GM19025 (cell line): ENCODE measurements at regions not wholly inside any gene's neighbourhood (a gene's known extent, or its start where the extent isn't known, plus 50 kb on each side); places are given as distances from the start of the nearest gene placed in this dataset.
A peak's percentile ranks its signal among the peaks of the same experiment; 100 is the strongest.
"Not testable (repeated sequence)": the region's sequence is repeated elsewhere in the genome, so short reads cannot be mapped to it uniquely, and the experiment has no call there.

Experiments used
- ATAC-seq: cut with Tn5 transposase; IDR thresholded peaks from one replicate; pipeline ENCODE4 v1.9.1; 2021; ENCODE audit warnings: mild to moderate bottlenecking, low read depth, moderate library complexity; ENCODE audit not compliant: unreplicated experiment

GRCh38 chr12:4822572-4822971, 87.1 kb upstream of the KCNA1 start:
- ATAC-seq: no peak

DNA sequence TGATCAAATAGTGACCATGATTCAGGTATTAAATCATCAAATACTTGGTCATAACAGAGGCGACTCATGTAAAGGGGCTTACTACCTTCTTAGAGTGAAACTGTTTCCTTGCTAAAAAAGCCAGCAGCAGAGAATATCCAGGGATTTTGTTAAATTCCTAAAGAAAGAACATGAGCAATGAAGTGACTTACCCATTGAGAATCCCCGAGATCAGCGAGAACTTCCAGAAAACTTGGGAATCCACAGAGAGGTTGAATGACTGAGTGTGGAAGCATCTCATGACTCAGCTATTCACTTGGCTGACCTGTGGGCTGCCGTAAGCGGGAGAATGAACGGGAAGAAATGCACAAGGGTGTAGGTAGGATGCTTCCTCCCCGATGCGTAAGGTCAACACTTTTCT, 85.3 kb upstream of the KCNA1 start:
- ATAC-seq: no peak

DNA sequence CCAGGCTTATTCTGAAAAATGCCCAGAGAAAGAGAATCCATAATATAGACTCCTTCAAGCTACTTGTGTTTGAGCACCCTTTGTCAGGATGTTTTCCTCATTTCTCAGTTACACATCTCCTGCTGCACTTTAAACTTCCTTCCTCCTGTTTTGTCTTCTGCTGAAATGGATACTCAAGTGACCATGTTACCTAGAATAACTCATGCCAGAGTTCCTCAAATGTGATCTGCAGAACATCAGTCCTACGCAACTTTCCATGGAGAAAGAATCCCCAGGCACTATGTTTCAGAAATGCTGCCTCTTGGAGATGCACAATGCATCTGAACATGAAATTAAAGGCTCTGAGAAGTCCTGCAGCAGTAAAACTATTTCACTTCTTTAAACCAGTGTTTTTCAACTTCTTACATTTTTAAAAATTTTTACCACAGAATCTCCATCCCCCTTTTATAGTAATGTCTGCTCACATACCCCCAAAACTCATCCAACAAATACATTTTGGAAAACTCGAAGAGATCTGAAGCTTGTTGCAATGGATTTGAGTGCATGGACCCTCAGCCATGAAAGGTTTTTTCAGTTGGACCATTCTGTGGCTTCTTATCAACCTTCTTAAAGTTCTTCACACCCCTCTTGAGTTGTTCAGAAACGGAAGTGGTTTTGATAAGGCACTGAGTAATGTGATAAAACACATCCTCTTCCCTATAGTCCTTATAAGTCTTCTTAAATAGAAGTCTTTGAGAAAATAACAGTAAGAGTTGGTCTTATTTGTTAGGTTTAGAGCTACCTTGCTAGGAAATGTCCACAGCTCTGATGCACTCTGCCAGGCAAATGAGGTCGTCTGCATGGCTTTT, 84.5 kb upstream of the KCNA1 start:
- no peak for ATAC-seq

DNA sequence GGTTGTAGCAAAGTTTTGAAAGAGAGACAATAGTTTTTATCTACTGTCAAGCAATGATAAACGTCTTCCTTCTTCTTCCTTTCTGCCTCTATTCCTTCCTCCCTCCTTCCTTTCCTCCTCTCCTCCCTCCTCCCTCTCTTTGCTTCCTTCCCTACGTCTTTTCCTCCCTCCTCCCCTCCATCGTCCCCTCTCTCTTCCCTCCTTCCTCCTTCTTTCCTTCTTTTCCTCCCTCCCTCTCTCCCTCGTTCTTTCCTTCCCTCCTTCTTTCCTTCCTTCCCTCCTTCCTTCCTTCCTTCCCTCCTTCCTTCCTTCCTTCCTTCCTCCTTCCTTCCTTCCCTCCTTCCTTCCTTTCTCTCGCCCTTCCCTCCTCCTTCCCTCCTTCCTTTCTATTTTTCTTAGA, 82.8 kb upstream of the KCNA1 start:
- ATAC-seq: no peak

DNA sequence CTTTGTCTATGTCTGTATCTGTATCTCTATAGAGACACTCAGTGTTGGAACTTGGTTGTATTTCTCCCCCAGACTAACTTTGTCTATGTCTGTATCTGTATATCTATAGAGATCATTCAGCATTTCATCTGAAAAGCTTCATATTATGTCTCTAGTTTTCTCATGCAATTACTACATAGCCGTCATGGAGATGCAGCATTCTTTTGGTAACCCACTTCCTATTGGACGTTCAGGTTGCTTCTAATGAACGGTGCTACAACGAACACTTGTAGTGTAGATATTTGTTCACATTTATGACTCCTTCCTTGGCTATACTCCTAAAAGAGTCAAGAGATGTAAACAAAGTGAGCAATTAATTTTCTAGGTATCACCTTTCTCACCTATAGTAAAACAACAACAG, 81.5 kb upstream of the KCNA1 start:
- no peak for ATAC-seq

- ATAC-seq: peak; percentile 85
These were observed 80.4 kb upstream of the KCNA1 start for GRCh38 chr12:4829161-4829792.

- peak; percentile 14 for ATAC-seq
These were observed 79.9 kb upstream of the KCNA1 start for GRCh38 chr12:4829793-4830162.

DNA sequence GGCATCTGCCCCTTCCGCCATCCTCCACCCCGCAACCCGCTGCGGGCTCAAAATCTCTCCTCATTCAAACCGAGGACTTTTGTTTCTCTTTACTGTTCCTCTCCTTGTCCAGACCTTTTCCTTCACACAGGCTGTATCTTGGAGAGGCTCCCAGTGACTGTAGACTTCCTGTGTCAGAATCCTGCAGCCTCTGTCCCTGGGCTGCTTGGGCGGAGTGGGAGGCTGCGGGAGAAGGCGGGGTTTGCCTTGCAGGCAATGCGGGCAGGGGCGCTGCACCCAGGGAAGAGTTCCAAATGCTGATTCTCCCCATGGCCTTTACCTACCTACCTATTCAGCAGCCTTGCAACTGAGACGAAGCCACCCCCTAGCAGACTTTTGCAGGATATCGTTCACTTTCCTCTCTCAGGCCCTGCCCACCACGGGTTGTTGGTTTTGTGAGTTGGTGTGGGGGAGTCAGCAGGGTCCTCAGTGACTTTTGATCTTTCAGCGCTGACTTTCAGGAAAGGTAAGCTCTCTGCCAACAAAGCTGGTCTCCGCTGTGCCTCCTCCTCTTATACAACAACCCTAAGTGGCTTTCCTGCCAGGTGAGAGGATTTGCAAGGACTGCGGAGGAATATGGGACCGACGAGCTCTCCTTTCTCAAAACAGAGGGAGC, 79.0 kb upstream of the KCNA1 start:
- no peak for ATAC-seq

DNA sequence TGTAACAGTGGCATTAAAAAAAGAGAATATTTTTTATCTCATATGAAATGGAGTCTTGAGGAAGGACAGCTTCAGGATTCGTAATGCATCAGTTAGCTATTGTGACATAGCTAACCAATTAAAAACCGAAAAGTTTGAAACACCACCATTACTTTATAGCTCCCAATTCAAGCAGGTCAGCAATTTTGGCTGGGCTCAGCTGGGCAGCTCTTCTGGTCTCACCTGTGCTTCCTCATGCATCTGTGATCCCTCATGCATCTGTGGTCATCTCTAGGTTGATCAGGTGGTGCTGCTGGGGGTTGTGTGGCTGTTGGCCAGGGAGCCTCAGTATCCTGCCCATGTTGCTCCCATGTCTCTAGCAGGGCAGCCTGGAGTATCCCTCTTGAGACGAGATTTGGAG, 76.7 kb upstream of the KCNA1 start:
- no peak for ATAC-seq

- no peak for ATAC-seq
These were observed 76.2 kb upstream of the KCNA1 start for GRCh38 chr12:4833524-4833923.

DNA sequence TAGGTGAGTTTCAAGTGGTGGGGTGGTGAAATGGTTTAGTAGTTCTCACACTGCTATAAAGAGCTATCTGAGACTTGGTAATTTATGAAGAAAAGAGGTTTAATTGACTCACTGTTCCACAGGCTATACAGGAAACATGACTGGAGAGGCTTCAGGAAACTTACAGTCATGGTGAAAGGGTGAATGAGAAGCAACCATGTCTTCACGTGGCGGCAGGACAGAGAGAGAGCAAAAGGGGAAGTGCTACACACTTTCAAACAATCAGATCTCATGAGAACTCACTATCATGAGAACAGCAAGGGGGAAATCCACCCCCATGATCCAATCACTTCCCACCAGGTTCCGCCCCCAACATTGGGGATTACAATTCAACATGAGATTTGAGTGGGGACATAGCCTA, 67.3 kb upstream of the KCNA1 start:
- not testable (repeated sequence) for ATAC-seq

DNA sequence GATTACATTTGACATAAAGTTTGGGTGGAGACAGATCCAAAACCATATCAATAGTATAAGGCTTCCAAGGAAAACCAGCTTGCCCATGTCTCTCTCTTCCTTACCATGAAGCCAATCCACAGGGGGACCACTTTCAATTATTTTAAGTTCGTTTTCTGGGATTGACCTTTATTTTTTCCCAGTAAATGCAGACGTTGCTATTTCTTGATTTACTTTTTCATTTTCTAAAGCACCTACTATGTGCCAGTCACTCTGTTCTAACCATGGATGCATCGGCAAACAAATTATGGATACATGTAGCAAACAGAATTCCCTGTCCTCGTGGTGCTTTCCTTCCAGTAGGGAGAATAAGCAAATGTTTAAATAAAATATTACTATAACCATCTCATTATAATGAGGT, 65.8 kb upstream of the KCNA1 start:
- ATAC-seq: no peak

DNA sequence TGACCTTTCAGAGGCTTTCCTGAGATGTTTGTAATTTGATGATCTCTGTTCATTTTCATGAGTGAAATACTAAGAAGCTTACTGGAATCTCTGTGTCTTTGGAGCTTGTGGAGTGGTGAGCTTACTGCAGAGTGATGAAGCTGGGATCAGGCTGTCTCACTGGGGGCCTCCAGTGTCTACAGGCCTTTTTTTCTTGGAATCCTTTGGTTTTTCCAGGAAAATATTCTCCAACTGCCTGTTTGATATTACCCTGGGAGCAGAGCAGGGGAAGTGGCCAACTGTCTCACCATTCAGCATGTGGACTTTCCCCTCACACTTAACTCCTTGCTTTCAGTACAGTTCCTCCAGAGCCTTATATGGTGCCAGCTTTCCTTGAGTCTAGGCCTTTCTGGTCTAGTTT, 62.0 kb upstream of the KCNA1 start:
- no peak for ATAC-seq

DNA sequence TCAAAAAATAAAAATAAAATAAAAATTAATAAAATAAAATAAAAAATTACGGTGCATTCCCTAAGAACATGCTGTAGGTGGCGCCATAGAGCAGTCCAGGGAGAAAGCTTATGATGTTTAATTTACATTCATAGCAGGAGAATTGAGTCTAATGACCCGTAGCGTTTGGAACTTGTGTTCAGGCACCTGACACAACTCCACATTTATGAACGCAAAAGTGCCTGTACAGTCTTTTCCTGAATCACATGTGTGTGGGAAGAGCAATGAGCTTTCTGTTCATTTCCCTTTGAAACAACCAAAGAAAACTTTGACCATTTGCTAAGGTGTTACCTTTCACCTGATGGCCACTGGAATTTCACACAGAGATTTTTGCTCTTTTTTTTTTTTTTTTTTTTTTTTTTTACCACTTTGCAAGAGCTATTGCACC, 60.6 kb upstream of the KCNA1 start:
- no peak for ATAC-seq

DNA sequence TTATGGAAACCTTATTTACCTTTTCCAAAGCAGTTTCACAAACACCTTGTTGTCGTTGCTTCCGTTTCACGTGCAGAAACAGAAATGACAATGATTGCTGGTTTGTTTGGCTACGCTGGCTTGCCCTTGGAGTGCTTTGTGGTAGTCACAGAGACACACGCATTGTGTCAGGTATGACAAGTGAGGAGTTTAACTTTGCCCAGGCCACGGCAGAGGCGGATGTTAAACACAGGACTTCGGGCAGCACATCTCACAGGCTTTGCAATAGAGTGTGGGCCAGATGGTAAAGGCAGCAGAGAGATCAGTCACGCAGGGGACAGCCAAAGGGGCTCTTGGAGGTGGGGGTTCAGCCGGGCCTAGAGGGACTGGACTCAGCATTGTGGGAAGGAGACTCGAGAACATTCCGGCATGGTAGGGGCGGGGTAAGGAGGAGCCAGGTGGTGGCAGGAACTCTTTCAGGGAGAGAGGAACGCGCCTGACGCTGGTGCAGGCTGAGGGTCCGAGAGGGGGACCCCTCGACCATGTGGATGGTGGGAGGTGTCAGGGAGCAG, 59.8 kb upstream of the KCNA1 start:
- ATAC-seq: no peak

DNA sequence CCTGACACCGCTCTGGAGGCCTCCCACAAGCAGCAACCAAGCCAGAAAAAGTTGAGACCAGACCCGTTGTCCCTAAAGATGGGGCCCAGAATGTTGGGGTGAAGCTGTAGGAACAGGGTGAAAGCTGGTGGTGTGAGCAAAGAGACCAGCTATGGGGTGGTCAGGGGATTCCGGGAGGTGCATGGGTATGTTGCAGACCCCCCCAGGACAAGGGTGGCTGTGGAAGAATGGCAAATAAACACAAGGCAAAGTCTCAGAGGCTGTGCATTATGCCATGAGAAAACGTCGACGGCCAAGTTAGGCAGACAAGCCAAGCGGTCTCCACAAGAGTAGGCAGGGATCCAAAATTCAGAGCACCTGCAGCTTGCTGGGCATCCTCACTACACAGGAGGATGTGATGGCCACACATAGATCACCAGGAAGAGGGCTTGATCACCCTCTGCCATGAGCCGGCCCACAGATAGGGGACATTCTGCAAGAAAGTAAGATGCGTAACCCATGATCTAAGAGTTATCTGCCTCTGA, 58.8 kb upstream of the KCNA1 start:
- ATAC-seq: no peak

DNA sequence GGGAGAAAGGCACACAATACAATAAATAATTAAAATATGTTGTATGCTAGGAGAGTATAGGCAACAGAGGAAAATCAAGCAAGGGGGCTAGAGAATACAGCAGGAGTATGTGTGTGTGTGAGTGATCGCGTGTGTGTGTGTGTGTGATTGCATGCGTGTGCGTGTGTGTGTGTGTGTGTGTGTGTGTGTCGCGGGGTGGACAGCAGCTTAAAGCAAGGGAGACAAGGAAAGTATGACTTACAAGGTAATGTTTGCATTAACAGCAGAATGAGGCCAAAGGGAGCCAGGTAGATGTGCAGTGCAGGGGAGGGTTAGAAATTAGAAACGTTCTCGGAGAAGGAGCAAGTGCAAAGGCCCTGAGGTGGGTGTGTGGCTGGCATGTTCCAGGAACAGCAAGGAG, 57.4 kb upstream of the KCNA1 start:
- no peak for ATAC-seq

GRCh38 chr12:4852911-4853310, 56.8 kb upstream of the KCNA1 start:
- no peak for ATAC-seq

DNA sequence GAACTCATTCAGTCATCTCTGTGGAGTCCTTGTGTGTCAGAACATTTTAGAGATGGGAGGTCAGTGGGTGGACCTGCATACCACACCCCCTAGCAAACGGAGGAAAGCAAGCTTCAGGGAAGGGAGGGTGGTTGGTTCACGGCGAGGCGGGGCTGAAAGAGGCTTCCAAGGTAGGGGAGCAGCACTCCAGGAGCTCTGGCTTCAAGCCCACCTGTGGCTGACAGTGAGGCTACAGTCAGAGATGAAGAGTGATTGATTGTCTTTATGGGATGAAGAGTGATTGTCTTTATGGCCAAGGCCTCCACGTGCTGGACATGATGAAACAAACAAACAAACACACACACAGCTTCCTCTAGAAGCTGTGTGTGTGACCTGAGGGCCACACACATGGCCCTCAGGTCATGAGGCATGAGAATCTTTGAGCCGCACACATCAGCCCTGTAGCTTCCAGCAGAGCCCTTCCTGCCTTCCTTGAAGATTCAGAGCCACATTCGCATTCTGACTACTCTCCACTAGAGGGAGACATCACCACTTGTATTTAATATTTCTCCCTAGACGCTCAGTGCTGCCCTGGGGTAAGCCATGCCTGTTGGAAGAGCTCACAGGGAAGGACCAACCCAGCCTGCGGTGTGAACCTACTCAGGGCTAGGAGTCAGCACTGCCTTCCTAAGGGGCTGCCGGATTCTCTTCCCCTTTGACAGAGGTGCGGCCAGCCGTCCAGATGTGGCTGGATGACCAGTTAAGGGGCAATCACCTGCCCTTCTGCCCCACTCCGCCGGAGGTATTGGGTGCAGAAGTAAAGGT, 54.4 kb upstream of the KCNA1 start:
- ATAC-seq: no peak

- ATAC-seq: no peak
These were observed 53.1 kb upstream of the KCNA1 start for GRCh38 chr12:4856596-4856995.
